RWPE1 (cell line): ENCODE measurements at regions not wholly inside any gene's neighbourhood (a gene's known extent, or its start where the extent isn't known, plus 50 kb on each side); places are given as distances from the start of the nearest gene placed in this dataset.

ENCODE experiments used
- CTCF ChIA-PET: fragments of 350-600 bp; sonication (Branson Sonifier 250); formaldehyde crosslinking; extraction: SDS; loops from one replicate; lab custom pipeline; 2021; lab: Yijun Ruan, JAX
- POLR2A ChIA-PET: fragments of 400-600 bp; formaldehyde crosslinking; extraction: SDS; loops from one replicate; lab custom pipeline; 2020; ENCODE audit warnings: antibody characterized with exemption; ENCODE audit not compliant: low non-redundant PET; lab: Yijun Ruan, JAX
- DNase-seq: peaks from one replicate; pipeline ENCODE4 v3.0.0; 2012; ENCODE audit warnings: low spot score
- H3K27ac ChIP-seq: fragments of 450-650 bp; 2 replicates; pipeline ENCODE4 v1.5.1; 2017
- TF ChIP-seq, protein P1 (sequence below): fragments of 450-650 bp; conservative IDR thresholded peaks from 2 replicates; pipeline ENCODE4 v1.5.1; 2017; ENCODE audit warnings: low read depth, mild to moderate bottlenecking

- ChIA-PET POLR2A (no interaction called here), CTCF (interaction anchor here (0.6 kb wide), 1 partner anchor 333 kb away, joined by 3 read pairs; no protein-coding TSS in a partner anchor)
- TF ChIP-seq, protein P1, sequence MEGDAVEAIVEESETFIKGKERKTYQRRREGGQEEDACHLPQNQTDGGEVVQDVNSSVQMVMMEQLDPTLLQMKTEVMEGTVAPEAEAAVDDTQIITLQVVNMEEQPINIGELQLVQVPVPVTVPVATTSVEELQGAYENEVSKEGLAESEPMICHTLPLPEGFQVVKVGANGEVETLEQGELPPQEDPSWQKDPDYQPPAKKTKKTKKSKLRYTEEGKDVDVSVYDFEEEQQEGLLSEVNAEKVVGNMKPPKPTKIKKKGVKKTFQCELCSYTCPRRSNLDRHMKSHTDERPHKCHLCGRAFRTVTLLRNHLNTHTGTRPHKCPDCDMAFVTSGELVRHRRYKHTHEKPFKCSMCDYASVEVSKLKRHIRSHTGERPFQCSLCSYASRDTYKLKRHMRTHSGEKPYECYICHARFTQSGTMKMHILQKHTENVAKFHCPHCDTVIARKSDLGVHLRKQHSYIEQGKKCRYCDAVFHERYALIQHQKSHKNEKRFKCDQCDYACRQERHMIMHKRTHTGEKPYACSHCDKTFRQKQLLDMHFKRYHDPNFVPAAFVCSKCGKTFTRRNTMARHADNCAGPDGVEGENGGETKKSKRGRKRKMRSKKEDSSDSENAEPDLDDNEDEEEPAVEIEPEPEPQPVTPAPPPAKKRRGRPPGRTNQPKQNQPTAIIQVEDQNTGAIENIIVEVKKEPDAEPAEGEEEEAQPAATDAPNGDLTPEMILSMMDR = no peak
- no peak overlapping the region for H3K27ac ChIP-seq
- DNase-seq = no peak
Measured at GRCh38 chr20:11546939-11547338, 370.8 kb upstream of the BTBD3 start.

DNA sequence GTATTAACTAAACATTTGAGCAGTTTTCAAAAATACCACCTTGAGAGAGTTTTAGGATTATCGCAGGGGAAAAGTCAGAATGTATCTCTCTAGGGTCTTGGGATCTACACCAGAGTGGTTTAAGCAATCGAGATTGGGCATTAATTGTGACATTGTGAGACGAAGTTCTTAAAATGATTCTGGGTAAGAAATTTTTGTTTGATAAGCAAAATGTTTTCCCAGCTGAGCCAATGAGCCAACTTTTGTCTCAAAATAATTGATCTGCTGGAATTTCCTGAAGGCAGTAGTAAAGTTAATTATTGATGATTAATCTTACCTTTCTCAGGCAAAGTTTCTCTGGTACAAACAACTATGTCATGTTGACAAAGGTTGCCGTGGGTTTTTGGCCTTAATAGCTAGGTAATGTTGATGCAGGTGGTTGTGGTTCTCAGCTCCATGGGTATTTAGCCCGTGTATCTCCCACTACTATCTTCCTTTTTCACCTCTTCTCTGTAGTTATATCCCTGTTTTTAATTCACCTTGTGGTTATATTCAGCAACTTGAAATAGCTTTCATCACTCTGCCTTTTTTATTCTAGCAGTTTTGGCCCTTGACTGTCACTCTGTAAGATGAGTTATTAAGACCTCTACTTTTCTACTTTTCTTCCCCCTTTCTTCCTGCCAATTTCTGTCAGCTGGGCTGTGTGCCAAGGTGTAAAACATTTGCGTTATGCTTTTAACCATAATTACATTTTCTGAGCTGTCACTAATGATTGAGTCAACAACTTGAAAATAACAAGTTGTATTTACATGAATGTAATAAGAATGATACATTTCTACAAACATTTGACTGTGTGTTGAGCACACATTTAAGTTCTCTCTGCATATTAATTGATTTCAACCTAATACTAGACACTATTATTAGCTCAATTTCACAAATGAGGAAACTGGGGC is 368.3 kb upstream of the BTBD3 start:
- CTCF ChIA-PET = interaction anchor here (0.6 to 0.7 kb wide), 3 partner anchors 246 to 1655 kb away, joined by 3 to 6 read pairs (median 4); no protein-coding TSS in a partner anchor

GRCh38 chr20:11550657-11551338 is 366.9 kb upstream of the BTBD3 start:
- no peak overlapping the region for H3K27ac ChIP-seq
- DNase-seq = no peak
- ChIA-PET POLR2A (no interaction called here), CTCF (no interaction called here)
- TF ChIP-seq, protein P1 = no peak

More for the DNA sequence above, 368.3 kb upstream of the BTBD3 start:
- POLR2A ChIA-PET = no interaction called here
- no peak for DNase-seq
- TF ChIP-seq, protein P1 = no peak
- no peak overlapping the region for H3K27ac ChIP-seq

- H3K27ac ChIP-seq = no peak overlapping the region
- TF ChIP-seq, protein P1 = no peak
- no peak for DNase-seq
- POLR2A ChIA-PET = no interaction called here
- CTCF ChIA-PET = interaction anchor here (0.6 kb wide), 1 partner anchor 259 kb away, joined by 3 read pairs; no protein-coding TSS in a partner anchor
Measured at GRCh38 chr20:11551479-11551878, 366.2 kb upstream of the BTBD3 start.

DNA sequence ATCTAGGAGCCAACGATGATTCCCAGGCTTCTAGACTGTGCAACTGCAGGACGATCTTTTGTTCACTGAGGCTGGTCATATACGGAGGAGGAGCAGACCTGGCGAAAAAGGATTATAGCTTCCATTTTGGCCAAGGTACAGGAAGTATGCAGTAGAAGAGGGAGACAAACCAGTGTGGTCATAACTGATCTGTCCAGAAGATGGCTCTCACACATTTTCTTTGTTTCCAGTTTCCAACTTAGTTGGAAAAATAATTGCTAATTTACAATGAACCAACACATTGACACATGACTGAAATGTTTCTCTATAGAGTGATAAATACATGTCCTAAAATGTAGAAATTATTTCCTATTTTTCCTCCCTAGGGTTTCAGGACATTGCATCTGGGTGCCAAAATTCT is 364.1 kb upstream of the BTBD3 start:
- DNase-seq = peak; percentile 23
- TF ChIP-seq, protein P1 = peak; percentile 35
- ChIA-PET CTCF (interaction anchor here (0.7 kb wide), 1 partner anchor 532 kb away, joined by 3 read pairs; no protein-coding TSS in a partner anchor), POLR2A (no interaction called here)
- H3K27ac ChIP-seq = no peak overlapping the region

- ChIA-PET POLR2A (no interaction called here), CTCF (interaction anchor here (0.6 to 0.7 kb wide), 2 partner anchors 12 to 1738 kb away, joined by 3 to 4 read pairs; no protein-coding TSS in a partner anchor)
- DNase-seq = no peak
Measured at GRCh38 chr20:11555510-11555909, 362.2 kb upstream of the BTBD3 start.

More at GRCh38 chr20:11555510-11555909, 362.2 kb upstream of the BTBD3 start:
- TF ChIP-seq, protein P1 = no peak
- no peak overlapping the region for H3K27ac ChIP-seq
